ENCODE measurements at regions not wholly inside any gene's neighbourhood (a gene's known extent, or its start where the extent isn't known, plus 50 kb on each side); places are given as distances from the start of the nearest gene placed in this dataset.

DNA sequence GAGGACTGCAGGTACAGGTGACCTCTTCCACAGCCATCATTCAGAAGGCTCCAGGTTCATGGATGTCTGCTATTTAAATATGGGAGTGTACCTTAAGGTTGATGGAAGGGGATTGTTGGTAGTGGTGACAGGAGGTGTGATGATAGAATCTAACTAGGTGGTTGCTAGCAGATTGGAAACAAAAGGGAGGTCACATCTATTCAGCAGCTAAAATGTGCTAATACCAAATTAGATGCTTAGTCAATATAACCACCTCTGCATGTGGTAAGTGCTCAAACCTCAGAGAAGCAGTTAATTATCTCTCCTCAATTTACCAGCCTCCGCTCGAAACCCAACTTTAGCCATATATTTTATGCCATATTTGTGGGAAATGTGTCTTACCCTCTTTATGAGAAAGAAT is 98.7 kb upstream of the CCSER1 start:
- ATAC-seq (no peak), DNase-seq (no peak)
- intact Hi-C loops (cut with DNase I), result no loop called here
- Histone ChIP-seq H3K4me1 (no peaks in the 10 kb centered on the region), H3K36me3 (no peaks in the 10 kb centered on the region), H3K4me3 (no peak overlapping the region), H3K27me3 (no peaks in the 10 kb centered on the region), H3K27ac (no peak overlapping the region), H3K9me3 (no peaks in the 10 kb centered on the region)
- TF ChIP-seq, protein P1, sequence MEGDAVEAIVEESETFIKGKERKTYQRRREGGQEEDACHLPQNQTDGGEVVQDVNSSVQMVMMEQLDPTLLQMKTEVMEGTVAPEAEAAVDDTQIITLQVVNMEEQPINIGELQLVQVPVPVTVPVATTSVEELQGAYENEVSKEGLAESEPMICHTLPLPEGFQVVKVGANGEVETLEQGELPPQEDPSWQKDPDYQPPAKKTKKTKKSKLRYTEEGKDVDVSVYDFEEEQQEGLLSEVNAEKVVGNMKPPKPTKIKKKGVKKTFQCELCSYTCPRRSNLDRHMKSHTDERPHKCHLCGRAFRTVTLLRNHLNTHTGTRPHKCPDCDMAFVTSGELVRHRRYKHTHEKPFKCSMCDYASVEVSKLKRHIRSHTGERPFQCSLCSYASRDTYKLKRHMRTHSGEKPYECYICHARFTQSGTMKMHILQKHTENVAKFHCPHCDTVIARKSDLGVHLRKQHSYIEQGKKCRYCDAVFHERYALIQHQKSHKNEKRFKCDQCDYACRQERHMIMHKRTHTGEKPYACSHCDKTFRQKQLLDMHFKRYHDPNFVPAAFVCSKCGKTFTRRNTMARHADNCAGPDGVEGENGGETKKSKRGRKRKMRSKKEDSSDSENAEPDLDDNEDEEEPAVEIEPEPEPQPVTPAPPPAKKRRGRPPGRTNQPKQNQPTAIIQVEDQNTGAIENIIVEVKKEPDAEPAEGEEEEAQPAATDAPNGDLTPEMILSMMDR (IDR thresholded peaks at IDR 0.05), result no peak

DNA sequence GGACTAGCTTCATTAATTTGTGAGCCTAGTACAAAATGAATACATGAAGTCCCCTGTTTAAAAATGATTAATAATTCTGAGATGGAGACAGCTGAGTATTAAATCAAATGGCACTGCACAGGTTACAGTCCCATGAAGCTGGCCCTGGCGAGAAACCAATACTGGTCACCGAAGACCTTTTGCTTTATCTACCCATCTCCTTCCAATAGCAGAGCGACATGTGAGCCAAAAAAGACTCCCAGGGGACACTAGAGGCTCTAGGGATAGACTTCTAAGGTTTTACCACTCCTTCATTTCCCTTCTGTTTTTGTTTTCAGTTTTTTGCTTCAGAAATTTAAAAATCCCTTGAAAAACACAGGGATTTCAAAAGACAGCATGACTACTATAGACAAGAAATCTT is 97.0 kb upstream of the CCSER1 start:
- TF ChIP-seq, protein P1 (IDR thresholded peaks at IDR 0.05), result no peak
- H3K27me3 ChIP-seq, result no peaks in the 10 kb centered on the region
- ATAC-seq (no peak), DNase-seq (no peak)
- H3K9me3 ChIP-seq, result no peaks in the 10 kb centered on the region
- no peak overlapping the region for H3K4me3 ChIP-seq
- no peaks in the 10 kb centered on the region for H3K4me1 ChIP-seq
- H3K36me3 ChIP-seq, result no peaks in the 10 kb centered on the region
- H3K27ac ChIP-seq, result no peak overlapping the region
- intact Hi-C loops (cut with DNase I), result no loop called here

DNA sequence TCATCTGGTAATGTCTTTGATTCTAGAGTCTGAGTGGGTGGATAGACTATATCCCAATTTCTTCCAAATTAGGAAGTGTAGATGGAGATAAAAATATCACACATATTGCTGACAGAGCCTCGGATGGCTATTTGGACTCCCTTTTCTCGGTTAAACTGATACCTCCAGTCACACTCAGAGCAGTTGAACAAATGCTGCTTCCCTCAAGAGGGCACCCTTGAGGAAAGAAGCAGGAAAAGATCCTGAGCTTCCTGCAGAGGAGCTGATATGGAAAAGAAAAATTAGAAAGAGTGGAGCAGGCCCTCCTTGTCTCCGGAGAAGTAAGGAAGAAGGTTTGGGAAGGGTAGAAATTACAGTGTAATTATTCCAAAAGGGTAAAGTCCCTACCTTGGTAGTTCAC is 96.2 kb upstream of the CCSER1 start:
- H3K36me3 ChIP-seq, result no peaks in the 10 kb centered on the region
- ATAC-seq (no peak), DNase-seq (peak in 1 of 4 donors; percentile 1)
- no peaks in the 10 kb centered on the region for H3K27me3 ChIP-seq
- no peaks in the 10 kb centered on the region for H3K9me3 ChIP-seq
- H3K4me3 ChIP-seq, result no peak overlapping the region
- TF ChIP-seq, protein P1 (IDR thresholded peaks at IDR 0.05), result no peak
- intact Hi-C loops (cut with DNase I), result no loop called here
- H3K27ac ChIP-seq, result no peak overlapping the region
- no peaks in the 10 kb centered on the region for H3K4me1 ChIP-seq

DNA sequence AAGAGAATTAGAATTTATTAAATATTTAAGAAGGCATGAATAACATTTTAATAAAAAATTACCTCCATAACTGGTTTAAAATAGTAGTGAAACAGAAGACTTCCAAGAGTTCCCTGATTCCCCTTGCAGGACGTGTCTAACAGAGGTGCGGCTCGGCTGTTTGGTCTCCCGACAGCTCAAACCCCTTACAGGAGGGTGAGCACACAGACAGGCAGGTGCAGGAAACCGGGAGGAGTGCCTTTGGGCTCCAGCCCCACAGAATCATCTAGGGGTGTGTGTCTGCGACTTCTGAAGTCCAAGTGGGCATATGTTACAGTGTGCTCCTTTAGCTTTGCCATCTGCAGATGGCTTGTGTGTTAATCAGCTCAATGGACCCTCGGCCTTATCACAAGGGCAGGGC is 88.1 kb upstream of the CCSER1 start:
- no peak for ATAC-seq
- intact Hi-C loops (cut with DNase I), result no loop called here

DNA sequence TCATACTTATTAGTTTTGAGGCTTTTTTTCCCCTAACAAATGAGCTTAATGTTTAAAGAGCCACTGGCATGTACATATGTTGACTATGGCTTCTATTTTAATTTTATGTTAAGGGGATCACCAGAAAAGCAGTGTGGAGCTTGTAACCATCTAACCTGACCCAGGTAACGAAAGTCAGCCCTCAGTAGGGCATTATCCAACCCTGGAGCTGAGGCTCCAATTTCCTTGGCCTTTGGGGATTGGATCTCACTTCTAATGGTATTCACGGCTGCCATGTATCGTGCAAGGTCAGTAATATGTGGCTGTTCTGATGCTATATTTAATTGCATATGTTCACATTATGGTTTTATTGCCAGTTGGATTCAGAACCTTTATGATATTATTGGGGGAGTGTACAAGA is 75.2 kb upstream of the CCSER1 start:
- no peak for DNase-seq
- no peak overlapping the region for H3K4me3 ChIP-seq
- no peak for ATAC-seq
- no peaks in the 10 kb centered on the region for H3K36me3 ChIP-seq
- no peaks in the 10 kb centered on the region for H3K9me3 ChIP-seq
- TF ChIP-seq, protein P1 (IDR thresholded peaks at IDR 0.05), result no peak
- no peak overlapping the region for H3K27ac ChIP-seq
- intact Hi-C loops (cut with DNase I), result no loop called here
- no peaks in the 10 kb centered on the region for H3K4me1 ChIP-seq
- no peaks in the 10 kb centered on the region for H3K27me3 ChIP-seq

More for the DNA sequence above, 88.1 kb upstream of the CCSER1 start:
- no peak overlapping the region for H3K4me3 ChIP-seq
- H3K36me3 ChIP-seq, result no peaks in the 10 kb centered on the region
- DNase-seq, result peak in 1 of 4 donors; percentile 35
- H3K27ac ChIP-seq, result no peak overlapping the region
- H3K27me3 ChIP-seq, result no peaks in the 10 kb centered on the region
- TF ChIP-seq, protein P1 (IDR thresholded peaks at IDR 0.05), result no peak
- H3K4me1 ChIP-seq, result no peaks in the 10 kb centered on the region
- no peaks in the 10 kb centered on the region for H3K9me3 ChIP-seq

Data from left lung (tissue), 4 donors.